GM13977 (cell line): ENCODE measurements at regions not wholly inside any gene's neighbourhood (a gene's known extent, or its start where the extent isn't known, plus 50 kb on each side); places are given as distances from the start of the nearest gene placed in this dataset.
"Not testable (repeated sequence)": the region's sequence is repeated elsewhere in the genome, so short reads cannot be mapped to it uniquely, and the experiment has no call there.

Experiments
- DNase-seq: peaks from one replicate; pipeline ENCODE4 v3.0.0; 2012; ENCODE audit warnings: low spot score
- in situ Hi-C: fragments of 300-500 bp; cut with MboI; formaldehyde crosslinking; loops from one replicate; pipeline ENCODE4 v1.12.0; 2022; ENCODE audit warnings: low sequenced_read_pairs, low pct_unique_long_range_greater_than_20kb, mixed read lengths, inconsistent platforms; ENCODE audit not compliant: unreplicated experiment
- TF ChIP-seq, protein P1 (sequence below): IDR thresholded peaks from 2 replicates; pipeline ENCODE4 v1.5.1; 2012; ENCODE audit warnings: mild to moderate bottlenecking, control low read depth; ENCODE audit not compliant: insufficient read depth; ENCODE audit errors: extremely low read depth, missing control alignments

DNA sequence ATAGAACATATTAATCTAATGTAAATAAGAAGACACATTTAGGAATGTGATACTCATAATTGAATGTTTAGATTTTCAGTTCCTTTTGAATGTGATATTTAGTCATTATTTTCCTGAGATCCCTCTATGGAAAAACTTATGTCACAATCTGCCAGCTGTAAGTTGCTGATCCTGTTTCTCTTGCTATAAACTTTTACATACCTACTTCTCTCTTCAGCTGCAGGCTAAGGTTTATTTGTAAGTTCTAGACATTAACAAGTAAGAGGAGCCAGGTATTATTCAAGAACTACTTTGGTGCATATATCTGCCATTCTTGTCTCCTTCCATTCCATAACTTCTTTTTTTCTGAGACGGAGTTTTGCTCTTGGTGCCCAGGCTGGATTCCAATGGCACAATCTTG is 462.4 kb downstream of the PRR16 start:
- in situ Hi-C loops, result no loop called here
- no peak for DNase-seq
- TF ChIP-seq, protein P1, sequence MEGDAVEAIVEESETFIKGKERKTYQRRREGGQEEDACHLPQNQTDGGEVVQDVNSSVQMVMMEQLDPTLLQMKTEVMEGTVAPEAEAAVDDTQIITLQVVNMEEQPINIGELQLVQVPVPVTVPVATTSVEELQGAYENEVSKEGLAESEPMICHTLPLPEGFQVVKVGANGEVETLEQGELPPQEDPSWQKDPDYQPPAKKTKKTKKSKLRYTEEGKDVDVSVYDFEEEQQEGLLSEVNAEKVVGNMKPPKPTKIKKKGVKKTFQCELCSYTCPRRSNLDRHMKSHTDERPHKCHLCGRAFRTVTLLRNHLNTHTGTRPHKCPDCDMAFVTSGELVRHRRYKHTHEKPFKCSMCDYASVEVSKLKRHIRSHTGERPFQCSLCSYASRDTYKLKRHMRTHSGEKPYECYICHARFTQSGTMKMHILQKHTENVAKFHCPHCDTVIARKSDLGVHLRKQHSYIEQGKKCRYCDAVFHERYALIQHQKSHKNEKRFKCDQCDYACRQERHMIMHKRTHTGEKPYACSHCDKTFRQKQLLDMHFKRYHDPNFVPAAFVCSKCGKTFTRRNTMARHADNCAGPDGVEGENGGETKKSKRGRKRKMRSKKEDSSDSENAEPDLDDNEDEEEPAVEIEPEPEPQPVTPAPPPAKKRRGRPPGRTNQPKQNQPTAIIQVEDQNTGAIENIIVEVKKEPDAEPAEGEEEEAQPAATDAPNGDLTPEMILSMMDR, result no peak

DNA sequence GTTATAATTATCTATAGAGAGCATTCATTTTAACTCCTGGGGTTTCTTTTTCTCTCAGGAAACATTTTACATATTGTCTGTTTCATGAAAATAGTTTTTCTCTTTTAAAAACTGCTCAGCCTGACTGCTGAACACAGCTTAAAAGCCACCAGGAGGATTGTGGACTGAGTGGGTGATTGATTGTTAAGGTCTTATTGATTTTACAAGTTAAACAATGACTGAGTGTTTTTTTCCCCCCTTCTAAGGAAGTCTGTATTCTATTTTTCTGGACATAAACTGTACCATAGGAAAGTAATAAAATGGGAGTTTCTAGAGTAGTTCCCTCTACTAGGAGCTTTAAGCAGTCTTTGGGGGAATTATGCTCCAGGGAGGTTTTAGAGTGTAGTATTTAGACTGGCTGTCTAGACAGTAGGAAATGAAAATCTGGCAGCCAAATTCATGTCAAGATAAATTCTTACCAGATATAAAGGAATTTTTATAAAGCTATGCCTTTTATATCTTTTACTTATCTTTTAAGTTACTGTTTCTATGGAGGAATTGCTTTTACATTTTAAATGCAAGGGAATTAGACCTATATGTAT is 463.9 kb downstream of the PRR16 start:
- DNase-seq, result no peak
- TF ChIP-seq, protein P1, result no peak
- in situ Hi-C loops, result no loop called here

DNA sequence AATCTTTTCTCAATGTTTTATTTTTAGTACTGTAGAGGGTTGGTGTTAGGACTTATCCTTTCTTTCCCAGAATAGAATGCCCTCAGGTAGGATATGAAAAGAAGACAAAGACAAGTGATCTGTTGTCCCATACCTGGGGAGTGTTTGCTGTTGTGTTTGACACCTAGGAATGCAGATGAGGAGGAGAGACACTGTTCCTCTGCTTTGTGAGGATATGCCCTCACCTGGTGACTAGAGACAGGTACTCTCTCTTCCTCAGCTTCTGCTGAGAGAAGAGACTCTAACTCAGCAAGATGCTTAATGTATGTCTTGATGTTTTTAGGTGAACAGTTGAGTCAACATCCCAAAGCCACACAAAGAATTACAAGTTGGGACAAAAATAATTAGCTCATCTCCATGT is 468.4 kb downstream of the PRR16 start:
- TF ChIP-seq, protein P1, result no peak
- DNase-seq, result no peak
- in situ Hi-C loops, result no loop called here

DNA sequence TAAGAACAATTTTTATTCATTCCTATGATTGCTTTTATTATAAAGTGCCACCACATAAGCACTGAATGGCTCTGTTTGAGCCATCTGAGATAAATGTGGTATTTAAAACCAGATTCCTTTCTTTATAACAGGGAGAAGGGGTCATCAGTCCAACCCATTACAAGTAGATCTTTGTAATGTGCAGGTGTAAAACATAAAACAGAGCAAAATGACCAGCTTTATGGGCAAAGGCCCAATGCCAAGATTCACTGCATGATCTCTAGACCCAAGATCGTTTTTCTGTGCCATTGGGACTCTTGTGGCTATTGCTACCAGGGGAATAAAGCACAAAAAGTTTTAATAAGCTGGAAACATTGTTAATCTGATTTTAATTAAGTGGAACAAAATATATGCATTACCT is 469.9 kb downstream of the PRR16 start:
- in situ Hi-C loops, result no loop called here
- TF ChIP-seq, protein P1, result no peak
- no peak for DNase-seq

DNA sequence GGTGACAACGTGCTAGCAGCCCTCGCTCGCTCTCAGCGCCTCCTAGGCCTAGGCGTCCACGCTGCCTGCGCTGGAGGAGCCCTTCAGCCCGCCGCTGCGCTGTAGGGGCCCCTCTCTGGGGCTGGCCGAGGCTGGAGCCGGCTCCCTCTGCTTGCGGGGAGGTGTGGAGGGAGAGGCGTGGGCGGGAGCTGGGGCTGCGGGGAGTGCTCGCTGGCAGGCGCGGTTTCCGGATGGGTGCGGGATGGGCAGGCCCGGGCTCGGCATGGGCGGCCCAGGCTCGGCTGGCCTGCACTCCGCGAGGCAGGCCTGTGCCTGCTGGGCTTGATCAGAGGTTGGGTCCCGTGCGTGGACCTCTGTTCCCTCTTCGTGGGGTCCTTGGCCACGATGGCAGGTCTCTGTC is 472.6 kb downstream of the PRR16 start:
- DNase-seq, result no peak
- TF ChIP-seq, protein P1, result no peak
- in situ Hi-C loops, result no loop called here

DNA sequence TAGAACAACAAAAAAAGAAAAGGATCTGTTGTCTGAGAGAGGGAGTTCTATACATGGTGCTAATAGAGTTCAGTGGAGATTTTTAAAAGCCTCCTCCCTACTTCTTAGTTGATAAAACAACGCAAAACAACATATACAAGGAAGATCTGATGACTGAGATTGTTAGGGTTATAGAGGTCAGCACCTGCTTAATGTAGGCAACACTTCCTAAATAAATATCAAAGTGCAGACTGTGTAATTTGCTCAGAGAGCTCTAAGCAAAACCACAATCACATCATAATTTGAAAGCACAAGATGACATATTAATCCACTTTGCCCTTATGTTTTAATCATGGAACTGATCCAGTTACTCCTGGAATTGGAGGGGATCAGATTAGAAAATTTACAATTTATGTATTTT is 474.5 kb downstream of the PRR16 start:
- in situ Hi-C loops, result no loop called here
- TF ChIP-seq, protein P1, result no peak
- no peak for DNase-seq

DNA sequence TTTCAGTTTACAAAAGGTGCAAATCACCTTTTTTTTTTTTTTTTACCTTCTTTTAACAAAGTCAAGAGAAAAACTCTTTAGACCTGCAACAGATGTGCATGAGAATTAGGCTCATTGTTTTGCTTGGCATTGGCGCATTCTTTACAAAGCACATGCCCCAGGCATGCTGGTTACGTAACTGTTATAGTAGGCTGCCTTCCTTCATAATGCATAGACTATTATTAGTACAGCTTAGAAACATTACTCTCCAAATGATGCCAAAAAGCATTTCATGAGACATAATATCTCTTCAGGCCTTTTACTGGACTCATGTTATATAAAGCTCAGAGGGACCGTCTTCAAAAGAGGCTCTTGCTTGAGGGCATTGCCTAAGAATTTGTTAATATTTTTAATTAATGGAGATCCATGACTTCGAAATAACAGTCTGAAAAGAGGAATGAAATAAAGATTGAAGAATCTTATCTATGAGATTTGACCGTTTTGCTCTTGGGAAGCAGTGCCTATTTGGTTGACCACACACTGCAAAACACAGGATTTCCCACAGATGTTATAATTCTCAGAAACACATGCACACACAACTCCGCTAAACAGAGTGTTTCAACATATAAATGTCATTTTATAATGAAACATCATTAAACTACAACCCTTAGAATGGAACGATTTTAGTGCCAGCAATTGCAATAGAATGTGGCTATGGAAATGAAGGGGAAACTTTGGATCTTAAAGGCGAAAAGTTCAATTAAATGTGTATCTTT is 478.7 kb downstream of the PRR16 start:
- TF ChIP-seq, protein P1, result no peak
- no peak for DNase-seq
- in situ Hi-C loops, result no loop called here

DNA sequence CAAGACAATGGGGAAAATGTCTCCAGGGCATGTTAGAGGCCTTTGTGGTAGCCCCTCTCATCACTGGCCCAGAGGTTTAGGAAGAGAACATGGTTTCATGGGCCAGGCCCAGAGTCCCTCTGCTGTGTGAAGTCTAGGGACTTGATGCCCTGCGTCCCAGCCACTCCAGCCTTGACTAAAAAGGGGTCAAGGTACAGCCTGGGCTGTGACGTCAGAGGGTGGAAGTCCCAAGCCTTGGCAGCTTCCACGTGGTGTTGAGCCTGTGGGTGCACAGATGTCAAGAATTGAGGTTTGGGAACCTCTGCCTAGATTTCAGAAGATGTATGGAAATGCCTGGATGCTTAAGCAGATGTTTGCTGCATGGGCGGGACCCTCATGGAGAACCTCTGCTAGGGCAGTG is 485.5 kb downstream of the PRR16 start:
- in situ Hi-C loops, DNase-seq: not testable (repeated sequence)

DNA sequence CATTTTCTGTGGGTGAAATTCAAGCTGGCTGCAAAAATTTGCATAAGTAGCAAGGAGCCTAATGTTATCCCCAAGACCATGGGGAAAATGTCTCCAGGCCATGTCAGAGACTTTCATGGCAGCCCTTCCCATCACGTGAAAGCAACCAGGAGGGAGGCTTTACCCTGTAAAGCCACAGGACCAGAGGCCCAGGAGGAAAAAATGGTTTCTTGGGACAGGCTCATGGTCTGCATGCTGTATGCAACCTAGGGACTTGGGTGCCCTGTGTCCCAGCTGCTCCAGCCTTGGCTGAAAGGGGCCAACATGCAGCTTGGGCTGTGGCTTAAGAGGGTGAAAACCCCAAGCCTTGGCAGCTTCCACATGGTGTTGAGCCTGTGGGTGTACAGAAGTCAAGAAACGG is 489.3 kb downstream of the PRR16 start:
- DNase-seq, in situ Hi-C loops: not testable (repeated sequence)
